Mesenchymal stem cell (in vitro differentiated cells and primary cell): ENCODE measurements at regions not wholly inside any gene's neighbourhood (a gene's known extent, or its start where the extent isn't known, plus 50 kb on each side); places are given as distances from the start of the nearest gene placed in this dataset.
A peak's percentile ranks its signal among the peaks of the same experiment; 100 is the strongest.
"Not testable (repeated sequence)": the region's sequence is repeated elsewhere in the genome, so short reads cannot be mapped to it uniquely, and the experiment has no call there.

ENCODE experiments used
- DNase-seq: peaks from one replicate; pipeline ENCODE4 v3.0.0-alpha.2; 2013
- H2AFZ ChIP-seq: one replicate; pipeline ENCODE4 v1.6.1; 2013; ENCODE audit warnings: low read depth, mild to moderate bottlenecking, control low read depth, inconsistent platforms, low read length, moderate library complexity
- H2AK5ac ChIP-seq: 2 replicates; pipeline ENCODE4 v1.6.1; 2013; ENCODE audit warnings: low read length, moderate library complexity, mild to moderate bottlenecking, inconsistent platforms; ENCODE audit not compliant: severe bottlenecking
- H2BK120ac ChIP-seq: one replicate; pipeline ENCODE4 v1.6.1; 2013; ENCODE audit warnings: low read depth, mild to moderate bottlenecking, inconsistent platforms, low read length, moderate library complexity
- H2BK12ac ChIP-seq, 2 experiments: one replicate each; pipeline ENCODE4 v1.6.1; 2013; ENCODE audit warnings: inconsistent platforms in 2 of 2, low read length in 2 of 2, mild to moderate bottlenecking in 2 of 2, moderate library complexity in 2 of 2, control low read depth in 1 of 2
- H2BK15ac ChIP-seq: one replicate; pipeline ENCODE4 v1.6.1; 2013; ENCODE audit warnings: mild to moderate bottlenecking, low read depth, inconsistent platforms; ENCODE audit not compliant: poor library complexity, severe bottlenecking
- H2BK5ac ChIP-seq: 2 replicates; pipeline ENCODE4 v1.6.1; 2013; ENCODE audit warnings: low read depth, mild to moderate bottlenecking, low read length, control low read depth, inconsistent platforms; ENCODE audit not compliant: poor library complexity, severe bottlenecking
- H3K14ac ChIP-seq, 2 experiments: one replicate each; pipeline ENCODE4 v1.6.1; 2013; ENCODE audit warnings: inconsistent platforms in 2 of 2, low read length in 2 of 2, control low read depth in 1 of 2, mild to moderate bottlenecking in 1 of 2, moderate library complexity in 1 of 2
- H3K18ac ChIP-seq, 2 experiments: one replicate each; pipeline ENCODE4 v1.6.1; 2013; ENCODE audit warnings: inconsistent platforms in 2 of 2, low read length in 2 of 2, control low read depth in 1 of 2, low read depth in 1 of 2, mild to moderate bottlenecking in 1 of 2
- H3K23ac ChIP-seq, 2 experiments: one replicate each; pipeline ENCODE4 v1.6.1; 2013; ENCODE audit warnings: inconsistent platforms in 2 of 2, low read length in 2 of 2, mild to moderate bottlenecking in 2 of 2, moderate library complexity in 2 of 2, control low read depth in 1 of 2
- H3K27ac ChIP-seq: 2 replicates; pipeline ENCODE4 v1.5.1; 2013; ENCODE audit warnings: mild to moderate bottlenecking, moderate library complexity, low read length, control low read depth, inconsistent platforms; ENCODE audit not compliant: poor library complexity, severe bottlenecking
- H3K27me3 ChIP-seq, 2 experiments: 2 replicates each; pipeline versions ENCODE4 v1.6.1 to v1.7.0; 2013; ENCODE audit warnings: low read length in 2 of 2, mild to moderate bottlenecking in 2 of 2, moderate library complexity in 2 of 2, control low read depth in 1 of 2, inconsistent platforms in 1 of 2; ENCODE audit not compliant: control insufficient read depth in 1 of 2, insufficient read depth in 1 of 2
- H3K36me3 ChIP-seq, 2 experiments: 2 replicates each; pipeline versions ENCODE4 v1.6.1 to v1.7.0; 2013; ENCODE audit warnings: low read length in 2 of 2, control low read depth in 1 of 2, inconsistent platforms in 1 of 2, low read depth in 1 of 2, mild to moderate bottlenecking in 1 of 2; ENCODE audit not compliant: insufficient read depth in 2 of 2, control insufficient read depth in 1 of 2
- H3K4ac ChIP-seq, 2 experiments: one replicate each; pipeline ENCODE4 v1.6.1; 2013; ENCODE audit warnings: inconsistent platforms in 2 of 2, low read length in 2 of 2, mild to moderate bottlenecking in 2 of 2, moderate library complexity in 2 of 2, control low read depth in 1 of 2, low read depth in 1 of 2
- H3K4me1 ChIP-seq: 2 replicates; pipeline ENCODE4 v1.6.1; 2013; ENCODE audit warnings: low read depth, low read length, control low read depth; ENCODE audit not compliant: control insufficient read depth, insufficient read depth
- H3K4me2 ChIP-seq: 2 replicates; pipeline ENCODE4 v1.6.1; 2013; ENCODE audit warnings: low read length, mild to moderate bottlenecking, inconsistent platforms; ENCODE audit not compliant: poor library complexity, severe bottlenecking
- H3K4me3 ChIP-seq, 2 experiments: 2 replicates each; pipeline versions ENCODE4 v1.5.1 to v1.7.0; 2013; ENCODE audit warnings: low read length in 2 of 2, mild to moderate bottlenecking in 2 of 2, control low read depth in 1 of 2, low read depth in 1 of 2; ENCODE audit not compliant: insufficient read depth in 1 of 2
- H3K79me1 ChIP-seq: replicated peaks from 2 replicates; pipeline ENCODE4 v1.6.1; 2013; ENCODE audit warnings: mild to moderate bottlenecking, control low read depth, low read length, inconsistent platforms; ENCODE audit not compliant: poor library complexity, severe bottlenecking
- H3K9ac ChIP-seq: 2 replicates; pipeline ENCODE4 v1.7.0; 2013; ENCODE audit warnings: mild to moderate bottlenecking, low read length, moderate library complexity
- H3K9me3 ChIP-seq: 2 replicates; pipeline ENCODE4 v1.7.0; 2013; ENCODE audit warnings: mild to moderate bottlenecking, low read length; ENCODE audit not compliant: control insufficient read depth
- H4K8ac ChIP-seq: one replicate; pipeline ENCODE4 v1.6.1; 2013; ENCODE audit warnings: inconsistent platforms, mild to moderate bottlenecking, low read length, moderate library complexity
- H4K91ac ChIP-seq: one replicate; pipeline ENCODE4 v1.6.1; 2013; ENCODE audit warnings: mild to moderate bottlenecking, low read length, inconsistent platforms
- WGBS: methylation state at CpG from one replicate; pipeline ENCODE4 v1.1.7; 2013; ENCODE audit warnings: mixed read lengths; 5-methylcytosine and 5-hydroxymethylcytosine counted together

DNA sequence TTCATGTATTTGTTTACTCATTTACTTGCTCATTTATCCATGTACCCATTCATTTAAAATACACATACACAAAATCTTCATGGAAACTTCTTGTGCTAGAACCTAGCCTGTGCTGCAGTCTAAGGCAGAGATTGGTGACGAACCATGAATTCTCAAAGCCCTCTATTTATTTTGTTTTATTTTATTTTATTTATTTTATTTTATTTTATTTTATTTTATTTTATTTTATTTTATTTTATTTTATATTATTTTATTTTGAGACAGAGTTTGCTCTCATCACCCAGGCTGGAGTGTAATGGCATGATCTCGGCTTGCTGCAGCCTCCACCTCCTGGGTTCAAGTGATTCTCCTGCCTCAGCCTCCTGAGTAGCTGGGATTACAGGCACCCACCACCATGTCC is 334.9 kb upstream of the PAPPA start:
- 91% methylated on average over 1 of the region's 2 CpGs for WGBS
- not testable (repeated sequence) for H3K4me3 ChIP-seq, H3K4me2 ChIP-seq, H3K14ac ChIP-seq, H3K27ac ChIP-seq, H3K79me1 ChIP-seq, H3K4ac ChIP-seq, H3K27me3 ChIP-seq, H4K8ac ChIP-seq, H3K4me1 ChIP-seq, H3K36me3 ChIP-seq, H2BK120ac ChIP-seq, H2BK12ac ChIP-seq, H2BK15ac ChIP-seq, H2AK5ac ChIP-seq, H3K9me3 ChIP-seq, H3K9ac ChIP-seq, H2AFZ ChIP-seq, H4K91ac ChIP-seq, DNase-seq, H3K18ac ChIP-seq, H2BK5ac ChIP-seq, H3K23ac ChIP-seq

DNA sequence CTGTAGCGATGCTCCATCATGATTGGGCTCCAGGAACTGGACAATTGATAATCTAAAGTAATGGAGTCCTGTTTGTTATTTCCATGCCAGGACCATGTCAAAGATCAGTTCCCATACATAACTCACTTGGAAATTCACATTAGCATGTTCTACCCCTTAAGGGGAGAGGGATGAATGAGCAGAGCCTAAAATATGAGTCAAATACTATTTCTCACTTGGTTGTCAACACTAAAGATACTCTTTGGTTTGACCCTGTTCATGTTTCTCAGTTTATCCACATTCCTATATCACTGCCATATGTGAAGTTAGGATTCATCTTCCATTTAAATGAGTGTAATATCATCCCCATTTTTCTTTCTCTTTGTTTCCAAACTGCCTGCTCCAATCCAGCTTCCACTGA is 321.6 kb upstream of the PAPPA start:
- Histone ChIP-seq H4K91ac (no peak overlapping the region), H3K18ac (no peak overlapping the region), H2BK12ac (no peak overlapping the region), H3K27me3 (no peaks in the 10 kb centered on the region), H3K4me2 (no peak overlapping the region), H3K4me3 (no peak overlapping the region), H3K27ac (no peak overlapping the region), H2AK5ac (no peak overlapping the region), H3K4ac (no peak overlapping the region), H2BK15ac (no peak overlapping the region), H3K36me3 (no peaks in the 10 kb centered on the region), H3K4me1 (no peaks in the 10 kb centered on the region), H3K9ac (no peak overlapping the region), H2BK5ac (no peak overlapping the region), H3K14ac (no peak overlapping the region), H4K8ac (no peak overlapping the region), H2BK120ac (no peak overlapping the region), H3K9me3 (no peaks in the 10 kb centered on the region), H3K79me1 (no peaks in the 10 kb centered on the region), H3K23ac (no peak overlapping the region), H2AFZ (no peak overlapping the region)
- 88% methylated on average over 1 of the region's 1 CpG for WGBS
- no peak for DNase-seq

DNA sequence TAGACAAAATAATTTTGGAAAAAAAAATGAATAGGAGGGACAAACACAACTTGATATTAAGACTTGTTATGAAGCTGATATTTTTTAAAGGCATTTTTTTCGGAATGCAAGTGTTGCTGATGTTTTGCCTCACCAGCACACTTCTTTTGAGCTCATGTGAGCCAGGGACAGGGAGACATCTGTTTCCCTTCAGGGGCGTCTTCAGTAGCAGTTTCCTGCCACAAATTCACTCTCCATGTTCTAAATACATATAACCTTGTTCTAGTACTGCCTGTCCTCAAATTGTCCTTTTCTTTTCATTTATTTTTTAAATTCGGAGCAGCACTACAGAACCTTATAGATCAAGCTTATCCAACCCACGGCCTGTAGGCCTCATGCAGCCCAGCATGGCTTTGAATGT is 316.0 kb upstream of the PAPPA start:
- Histone ChIP-seq H3K4me2 (no peak overlapping the region), H2BK15ac (peak overlapping the region; percentile 89), H3K27me3 (no peaks in the 10 kb centered on the region), H3K9ac (no peak overlapping the region), H3K14ac (no peak overlapping the region), H2BK120ac (no peak overlapping the region), H2BK12ac (no peak overlapping the region), H3K36me3 (no peaks in the 10 kb centered on the region), H2BK5ac (no peak overlapping the region), H3K18ac (no peak overlapping the region), H3K4ac (no peak overlapping the region), H3K9me3 (no peaks in the 10 kb centered on the region), H3K79me1 (no peaks in the 10 kb centered on the region), H4K91ac (no peak overlapping the region), H2AFZ (no peak overlapping the region), H3K23ac (no peak overlapping the region), H3K4me1 (no peaks in the 10 kb centered on the region), H4K8ac (no peak overlapping the region), H2AK5ac (no peak overlapping the region), H3K27ac (no peak overlapping the region), H3K4me3 (no peak overlapping the region)
- no peak for DNase-seq
- WGBS: 59% methylated on average over 4 of the region's 4 CpGs

DNA sequence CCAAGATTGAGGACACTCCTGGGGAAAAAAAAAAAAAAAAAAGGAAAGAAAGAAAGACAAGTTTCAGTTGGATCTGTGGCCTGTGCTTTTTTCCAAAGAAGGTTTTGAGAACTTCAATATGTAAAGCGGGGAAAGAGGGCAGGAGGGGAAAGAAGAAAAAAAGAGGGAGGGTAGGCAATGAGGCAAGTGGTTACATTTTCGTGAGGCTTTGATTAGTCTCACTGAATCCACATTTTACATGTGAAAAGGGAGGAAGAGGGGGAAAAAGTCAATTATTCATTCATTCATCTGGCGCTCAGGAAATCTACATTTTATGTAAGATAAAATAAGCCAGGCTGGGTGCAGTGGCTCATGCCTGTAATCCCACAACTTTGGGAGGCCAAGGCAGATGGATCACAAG is 315.2 kb upstream of the PAPPA start:
- no peak overlapping the region for H2BK120ac ChIP-seq
- H2BK5ac ChIP-seq: no peak overlapping the region
- H2AFZ ChIP-seq: no peak overlapping the region
- H3K79me1 ChIP-seq: no peaks in the 10 kb centered on the region
- H3K27me3 ChIP-seq: no peaks in the 10 kb centered on the region
- H3K9ac ChIP-seq: no peak overlapping the region
- WGBS: 96% methylated on average over 3 of the region's 3 CpGs
- H3K14ac ChIP-seq: no peak overlapping the region
- H3K18ac ChIP-seq: no peak overlapping the region
- no peak overlapping the region for H3K27ac ChIP-seq
- H2BK12ac ChIP-seq: no peak overlapping the region
- DNase-seq: no peak
- no peak overlapping the region for H3K4me2 ChIP-seq
- H4K8ac ChIP-seq: no peak overlapping the region
- H2BK15ac ChIP-seq: no peak overlapping the region
- H3K4me3 ChIP-seq: no peak overlapping the region
- H4K91ac ChIP-seq: no peak overlapping the region
- no peaks in the 10 kb centered on the region for H3K4me1 ChIP-seq
- H3K9me3 ChIP-seq: no peaks in the 10 kb centered on the region
- H2AK5ac ChIP-seq: no peak overlapping the region
- H3K36me3 ChIP-seq: no peaks in the 10 kb centered on the region
- H3K23ac ChIP-seq: no peak overlapping the region
- no peak overlapping the region for H3K4ac ChIP-seq
